Prostate gland (tissue), 2 donors: ENCODE measurements at regions not wholly inside any gene's neighbourhood (a gene's known extent, or its start where the extent isn't known, plus 50 kb on each side); places are given as distances from the start of the nearest gene placed in this dataset.

Experiments used
- DNase-seq: peaks from one replicate; pipeline ENCODE4 v3.0.0-alpha.2; 2019; ENCODE audit warnings: low spot score
- H3K27ac ChIP-seq, 2 donors: fragments of 200-600 bp; sonication (generic); 2 replicates each; pipeline ENCODE4 v1.5.1; 2017 to 2019
- H3K27me3 ChIP-seq: fragments of 200-600 bp; sonication (generic); replicated peaks from 2 replicates; pipeline ENCODE4 v1.5.1; 2019; ENCODE audit not compliant: insufficient read depth
- H3K36me3 ChIP-seq, 2 donors: fragments of 200-600 bp; sonication (generic); 1 replicate in 1 of 2; 2 replicates in 1 of 2; pipeline versions ENCODE4 v1.5.1 to v1.8.1; 2017 to 2019
- H3K4me1 ChIP-seq: fragments of 200-600 bp; sonication (generic); replicated peaks from 2 replicates; pipeline ENCODE4 v1.5.1; 2019
- H3K4me3 ChIP-seq, 2 donors: fragments of 200-600 bp; sonication (generic); 2 replicates each; pipeline ENCODE4 v1.5.1; 2017 to 2019
- H3K9me3 ChIP-seq: fragments of 200-600 bp; sonication (generic); 2 replicates; pipeline ENCODE4 v1.5.1; 2017
- CTCF ChIP-seq, 4 experiments: fragments of 200-600 bp in 2 of 4; fragments of 450-650 bp in 2 of 4; sonication (generic) in 2 of 4; IDR thresholded peaks; 1 replicate in 3 of 4; 2 replicates in 1 of 4; pipeline ENCODE4 v1.5.1; 2016 to 2019; ENCODE audit warnings: antibody characterized with exemption in 4 of 4, mild to moderate bottlenecking in 2 of 4, moderate library complexity in 2 of 4
- POLR2A ChIP-seq: fragments of 450-650 bp; IDR thresholded peaks from one replicate; pipeline ENCODE4 v1.6.1; 2016; ENCODE audit warnings: antibody characterized with exemption, mild to moderate bottlenecking
- POLR2AphosphoS5 ChIP-seq: sonication (generic); formaldehyde crosslinking; IDR thresholded peaks from one replicate; pipeline ENCODE4 v1.6.1; 2017; ENCODE audit warnings: antibody characterized with exemption
- WGBS: methylation state at CpG from one replicate; pipeline ENCODE4 v1.1.5; 2018; 5-methylcytosine and 5-hydroxymethylcytosine counted together
- intact Hi-C: fragments of 100-400 bp; cut with DNase I; formaldehyde crosslinking; loops from one replicate; pipeline ENCODE4 v1.14.2; 2022

GRCh38 chr1:232542633-232543593, 87.0 kb downstream of the SIPA1L2 start:
- Histone ChIP-seq H3K4me3 (no peak overlapping the region), H3K4me1 (no peaks in the 10 kb centered on the region), H3K36me3 (no peaks in the 10 kb centered on the region), H3K9me3 (no peaks in the 10 kb centered on the region), H3K27me3 (no peaks in the 10 kb centered on the region), H3K27ac (no peak overlapping the region)
- 90% methylated on average over 13 of the region's 13 CpGs for WGBS
- DNase-seq: no peak
- TF ChIP-seq POLR2A (no peak), CTCF (IDR thresholded peaks at IDR 0.05) (no peak)
- intact Hi-C loops: no loop called here

GRCh38 chr1:232538943-232539302, 91.0 kb downstream of the SIPA1L2 start:
- H3K4me3 ChIP-seq: no peak overlapping the region
- no peaks in the 10 kb centered on the region for H3K36me3 ChIP-seq
- TF ChIP-seq POLR2A (no peak), POLR2AphosphoS5 (no peak), CTCF (IDR thresholded peaks at IDR 0.05) (no peak)
- DNase-seq: no peak
- intact Hi-C loops: no loop called here
- no peak overlapping the region for H3K27ac ChIP-seq
- 96% methylated on average over 5 of the region's 5 CpGs for WGBS
- H3K27me3 ChIP-seq: no peaks in the 10 kb centered on the region
- no peaks in the 10 kb centered on the region for H3K9me3 ChIP-seq
- no peaks in the 10 kb centered on the region for H3K4me1 ChIP-seq

GRCh38 chr1:232538224-232538942, 91.5 kb downstream of the SIPA1L2 start:
- Histone ChIP-seq H3K27ac (no peak overlapping the region), H3K9me3 (no peaks in the 10 kb centered on the region), H3K4me3 (no peak overlapping the region), H3K36me3 (no peaks in the 10 kb centered on the region), H3K27me3 (no peaks in the 10 kb centered on the region), H3K4me1 (no peaks in the 10 kb centered on the region)
- WGBS: 85% methylated on average over 3 of the region's 3 CpGs
- TF ChIP-seq POLR2AphosphoS5 (no peak), POLR2A (no peak), CTCF (IDR thresholded peaks at IDR 0.05) (no peak)
- no peak for DNase-seq
- intact Hi-C loops: no loop called here

GRCh38 chr1:232534552-232535517, 95.1 kb downstream of the SIPA1L2 start:
- no peak for TF ChIP-seq POLR2A
- no peak for TF ChIP-seq POLR2AphosphoS5
- no peak for TF ChIP-seq CTCF (IDR thresholded peaks at IDR 0.05)

More at GRCh38 chr1:232534552-232535517, 95.1 kb downstream of the SIPA1L2 start:
- intact Hi-C loops: no loop called here
- Histone ChIP-seq H3K27me3 (no peaks in the 10 kb centered on the region), H3K4me1 (no peaks in the 10 kb centered on the region), H3K36me3 (no peaks in the 10 kb centered on the region), H3K4me3 (no peak overlapping the region), H3K27ac (no peak overlapping the region), H3K9me3 (no peaks in the 10 kb centered on the region)
- WGBS: 74% methylated on average over 10 of the region's 10 CpGs
- no peak for DNase-seq
